ENCODE measurements at regions not wholly inside any gene's neighbourhood (a gene's known extent, or its start where the extent isn't known, plus 50 kb on each side); places are given as distances from the start of the nearest gene placed in this dataset.

GRCh38 chr3:193874997-193875593 is 260.9 kb upstream of the HES1 start:
- TF ChIP-seq, protein P1, sequence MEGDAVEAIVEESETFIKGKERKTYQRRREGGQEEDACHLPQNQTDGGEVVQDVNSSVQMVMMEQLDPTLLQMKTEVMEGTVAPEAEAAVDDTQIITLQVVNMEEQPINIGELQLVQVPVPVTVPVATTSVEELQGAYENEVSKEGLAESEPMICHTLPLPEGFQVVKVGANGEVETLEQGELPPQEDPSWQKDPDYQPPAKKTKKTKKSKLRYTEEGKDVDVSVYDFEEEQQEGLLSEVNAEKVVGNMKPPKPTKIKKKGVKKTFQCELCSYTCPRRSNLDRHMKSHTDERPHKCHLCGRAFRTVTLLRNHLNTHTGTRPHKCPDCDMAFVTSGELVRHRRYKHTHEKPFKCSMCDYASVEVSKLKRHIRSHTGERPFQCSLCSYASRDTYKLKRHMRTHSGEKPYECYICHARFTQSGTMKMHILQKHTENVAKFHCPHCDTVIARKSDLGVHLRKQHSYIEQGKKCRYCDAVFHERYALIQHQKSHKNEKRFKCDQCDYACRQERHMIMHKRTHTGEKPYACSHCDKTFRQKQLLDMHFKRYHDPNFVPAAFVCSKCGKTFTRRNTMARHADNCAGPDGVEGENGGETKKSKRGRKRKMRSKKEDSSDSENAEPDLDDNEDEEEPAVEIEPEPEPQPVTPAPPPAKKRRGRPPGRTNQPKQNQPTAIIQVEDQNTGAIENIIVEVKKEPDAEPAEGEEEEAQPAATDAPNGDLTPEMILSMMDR (conservative IDR thresholded peaks at IDR 0.05; ENCODE audit: low read length), result no peak
- no peak for TF ChIP-seq EZH2phosphoT487 (IDR thresholded peaks at IDR 0.05; ENCODE audit: borderline replicate concordance)
